ENCODE measurements at regions not wholly inside any gene's neighbourhood (a gene's known extent, or its start where the extent isn't known, plus 50 kb on each side); places are given as distances from the start of the nearest gene placed in this dataset.

DNA sequence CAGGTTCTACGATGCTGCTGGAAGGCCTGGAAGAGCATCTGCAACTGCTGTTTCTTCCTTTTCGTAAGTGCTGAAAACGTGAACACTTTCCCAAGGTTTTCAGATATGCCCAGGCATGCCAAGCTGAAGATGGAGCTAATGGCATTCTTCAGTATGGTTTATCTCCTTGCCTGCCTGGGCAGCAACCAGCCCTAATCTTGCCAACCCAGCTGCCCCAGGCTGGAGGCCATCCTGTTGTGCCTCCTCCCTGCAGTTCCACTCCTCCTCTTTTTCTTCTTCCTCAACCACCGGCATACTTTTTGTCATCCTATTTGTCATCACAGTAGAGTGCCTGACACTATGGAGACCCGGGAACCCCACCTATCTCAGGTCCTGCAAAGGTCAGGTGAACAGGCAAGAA lies 1849.3 kb downstream of the TP53TG3F start:
- DNase-seq = no peak
- 66 to 80% (median 78%) methylated on average over 5 of the region's 5 CpGs for WGBS, 5 donors
- intact Hi-C loops (cut with DNase I; ENCODE audit: low total_unique reads) = no loop called here
- Histone ChIP-seq H3K9me3 (peaks cover 0 to 95% (median 46%) of the 10 kb centered on the region in 8 donors), H3K4me3 (no peak overlapping the region), H3K27ac (no peak overlapping the region), H3K36me3 (no peaks in the 10 kb centered on the region), H3K27me3 (replicated peaks in 1 of 7) (no peaks in the 10 kb centered on the region), H3K4me1 (no peaks in the 10 kb centered on the region)
- TF ChIP-seq CTCF (IDR thresholded peaks at IDR 0.05 in 8 of 11, conservative IDR thresholded peaks at IDR 0.05 in 3 of 11) (no peak), POLR2AphosphoS5 (IDR thresholded peaks at IDR 0.05) (no peak), POLR2A (IDR thresholded peaks at IDR 0.05) (no peak)

DNA sequence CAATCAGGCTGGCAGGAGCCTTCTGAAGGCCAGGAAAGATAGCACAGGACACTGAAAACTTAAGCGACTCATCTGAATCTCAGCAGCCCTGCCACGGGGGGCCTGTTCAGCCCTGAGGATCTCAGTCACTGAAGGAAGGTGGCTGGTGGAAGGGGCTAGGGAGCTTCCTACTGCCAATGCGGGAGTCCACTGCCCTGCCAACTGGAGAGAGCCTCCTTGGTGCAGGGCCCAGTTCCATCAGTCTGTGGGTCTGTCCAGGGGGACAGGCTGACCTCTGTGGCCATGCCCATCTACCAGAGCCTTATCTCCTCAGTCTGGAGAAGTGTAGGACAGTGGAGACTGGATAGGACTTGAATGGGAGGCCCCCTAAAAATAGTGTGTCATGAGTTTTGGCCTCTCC lies 1851.6 kb downstream of the TP53TG3F start:
- intact Hi-C loops (cut with DNase I; ENCODE audit: low total_unique reads) = no loop called here
- DNase-seq = no peak
- 71 to 87% (median 80%) methylated on average over 3 of the region's 3 CpGs for WGBS, 5 donors
- Histone ChIP-seq H3K27me3 (replicated peaks in 1 of 7) (no peaks in the 10 kb centered on the region), H3K4me1 (no peaks in the 10 kb centered on the region), H3K4me3 (no peak overlapping the region), H3K27ac (no peak overlapping the region), H3K9me3 (peaks cover 0 to 98% (median 60%) of the 10 kb centered on the region in 8 donors), H3K36me3 (no peaks in the 10 kb centered on the region)
- no peak for TF ChIP-seq POLR2A (IDR thresholded peaks at IDR 0.05)
- TF ChIP-seq CTCF (IDR thresholded peaks at IDR 0.05 in 8 of 11, conservative IDR thresholded peaks at IDR 0.05 in 3 of 11) = no peak
- TF ChIP-seq POLR2AphosphoS5 (IDR thresholded peaks at IDR 0.05) = no peak

GRCh38 chr16:35311475-35311874 lies 1852.1 kb downstream of the TP53TG3F start:
- H3K4me1 ChIP-seq = no peaks in the 10 kb centered on the region
- H3K27ac ChIP-seq = no peak overlapping the region
- no peak for DNase-seq
- intact Hi-C loops (cut with DNase I; ENCODE audit: low total_unique reads) = no loop called here
- H3K4me3 ChIP-seq = no peak overlapping the region
- WGBS, 5 donors = 42 to 74% (median 66%) methylated on average over 6 to 10 of the region's 10 CpGs
- peaks cover 0 to 98% (median 63%) of the 10 kb centered on the region in 8 donors for H3K9me3 ChIP-seq
- TF ChIP-seq POLR2AphosphoS5 (IDR thresholded peaks at IDR 0.05) (no peak), POLR2A (IDR thresholded peaks at IDR 0.05) (no peak), CTCF (IDR thresholded peaks at IDR 0.05 in 8 of 11, conservative IDR thresholded peaks at IDR 0.05 in 3 of 11) (no peak)
- H3K27me3 ChIP-seq (replicated peaks in 1 of 7) = no peaks in the 10 kb centered on the region
- no peaks in the 10 kb centered on the region for H3K36me3 ChIP-seq

GRCh38 chr16:35314298-35314697 lies 1854.9 kb downstream of the TP53TG3F start:
- no peak overlapping the region for H3K27ac ChIP-seq
- TF ChIP-seq POLR2A (IDR thresholded peaks at IDR 0.05) = no peak
- TF ChIP-seq CTCF (IDR thresholded peaks at IDR 0.05 in 8 of 11, conservative IDR thresholded peaks at IDR 0.05 in 3 of 11) = no peak
- TF ChIP-seq POLR2AphosphoS5 (IDR thresholded peaks at IDR 0.05) = no peak
- H3K36me3 ChIP-seq = no peaks in the 10 kb centered on the region
- no peak overlapping the region for H3K4me3 ChIP-seq
- no peaks in the 10 kb centered on the region for H3K4me1 ChIP-seq
- no peak for DNase-seq
- 44 to 59% (median 47%) methylated on average over 3 of the region's 3 CpGs for WGBS, 5 donors
- H3K27me3 ChIP-seq (replicated peaks in 1 of 7) = no peaks in the 10 kb centered on the region
- peaks cover 0 to 94% (median 59%) of the 10 kb centered on the region in 8 donors for H3K9me3 ChIP-seq
- intact Hi-C loops (cut with DNase I; ENCODE audit: low total_unique reads) = no loop called here
